ENCODE measurements at regions not wholly inside any gene's neighbourhood (a gene's known extent, or its start where the extent isn't known, plus 50 kb on each side); places are given as distances from the start of the nearest gene placed in this dataset.

- Histone ChIP-seq H3K4me3 (no peak overlapping the region), H3K4me1 (no peaks in the 10 kb centered on the region), H3K36me3 (no peaks in the 10 kb centered on the region), H3K27ac (no peak overlapping the region), H3K27me3 (no peaks in the 10 kb centered on the region), H3K9me3 (no peaks in the 10 kb centered on the region)
- no peak for DNase-seq (ENCODE audit: low spot score in 2 of 2)
- TF ChIP-seq CTCF (IDR thresholded peaks at IDR 0.05): no peak
- intact Hi-C loops (cut with DNase I): no loop called here
Observed at GRCh38 chr1:5643360-5644107, 348.7 kb downstream of the NPHP4 start.

- intact Hi-C loops (cut with DNase I): no loop called here
Observed at GRCh38 chr1:5640845-5641244, 351.4 kb downstream of the NPHP4 start.

GRCh38 chr1:5639106-5639722 is 353.0 kb downstream of the NPHP4 start:
- Histone ChIP-seq H3K27me3 (no peaks in the 10 kb centered on the region), H3K4me1 (no peaks in the 10 kb centered on the region), H3K4me3 (no peak overlapping the region), H3K36me3 (no peaks in the 10 kb centered on the region), H3K27ac (no peak overlapping the region), H3K9me3 (no peaks in the 10 kb centered on the region)
- intact Hi-C loops (cut with DNase I): no loop called here
- no peak for TF ChIP-seq CTCF (IDR thresholded peaks at IDR 0.05)
- DNase-seq (ENCODE audit: low spot score in 2 of 2): no peak

More at GRCh38 chr1:5640845-5641244, 351.4 kb downstream of the NPHP4 start:
- no peak for TF ChIP-seq CTCF (IDR thresholded peaks at IDR 0.05)
- Histone ChIP-seq H3K4me3 (no peak overlapping the region), H3K27ac (no peak overlapping the region), H3K36me3 (no peaks in the 10 kb centered on the region), H3K4me1 (no peaks in the 10 kb centered on the region), H3K9me3 (no peaks in the 10 kb centered on the region), H3K27me3 (no peaks in the 10 kb centered on the region)
- no peak for DNase-seq (ENCODE audit: low spot score in 2 of 2)

- H3K4me3 ChIP-seq: no peak overlapping the region
- H3K9me3 ChIP-seq: no peaks in the 10 kb centered on the region
- no peak overlapping the region for H3K27ac ChIP-seq
- intact Hi-C loops (cut with DNase I): no loop called here
- no peak for TF ChIP-seq CTCF (IDR thresholded peaks at IDR 0.05)
- no peak for DNase-seq (ENCODE audit: low spot score in 2 of 2)
- no peaks in the 10 kb centered on the region for H3K27me3 ChIP-seq
- no peaks in the 10 kb centered on the region for H3K36me3 ChIP-seq
- H3K4me1 ChIP-seq: no peaks in the 10 kb centered on the region
Observed at GRCh38 chr1:5638582-5638981, 353.6 kb downstream of the NPHP4 start.

- Histone ChIP-seq H3K9me3 (no peaks in the 10 kb centered on the region), H3K27ac (no peak overlapping the region), H3K27me3 (no peaks in the 10 kb centered on the region), H3K36me3 (no peaks in the 10 kb centered on the region), H3K4me3 (no peak overlapping the region), H3K4me1 (no peaks in the 10 kb centered on the region)
- TF ChIP-seq CTCF (IDR thresholded peaks at IDR 0.05): no peak
- intact Hi-C loops (cut with DNase I): no loop called here
- DNase-seq (ENCODE audit: low spot score in 2 of 2): no peak
Observed at GRCh38 chr1:5637171-5637570, 355.1 kb downstream of the NPHP4 start.
